Upper lobe of left lung (tissue), 4 donors: ENCODE measurements at regions not wholly inside any gene's neighbourhood (a gene's known extent, or its start where the extent isn't known, plus 50 kb on each side); places are given as distances from the start of the nearest gene placed in this dataset.
"Not testable (repeated sequence)": the region's sequence is repeated elsewhere in the genome, so short reads cannot be mapped to it uniquely, and the experiment has no call there.

Experiments
- CTCF ChIP-seq, 6 experiments: fragments of 450-650 bp in 4 of 6; fragments of 200-600 bp in 2 of 6; sonication (generic) in 2 of 6; IDR thresholded peaks; one replicate each; pipeline ENCODE4 v1.5.1; 2016 to 2019; ENCODE audit warnings: antibody characterized with exemption in 6 of 6
- POLR2AphosphoS5 ChIP-seq, 2 donors: sonication (generic); formaldehyde crosslinking; IDR thresholded peaks; one replicate each; pipeline ENCODE4 v1.5.1; 2017; ENCODE audit warnings: antibody characterized with exemption in 2 of 2

- not testable (repeated sequence) for TF ChIP-seq CTCF, POLR2AphosphoS5 (IDR thresholded peaks at IDR 0.05)
These were observed 173.9 kb downstream of the UQCRFS1 start for GRCh38 chr19:29039036-29039435.
